ENCODE measurements at regions not wholly inside any gene's neighbourhood (a gene's known extent, or its start where the extent isn't known, plus 50 kb on each side); places are given as distances from the start of the nearest gene placed in this dataset.
"Not testable (repeated sequence)": the region's sequence is repeated elsewhere in the genome, so short reads cannot be mapped to it uniquely, and the experiment has no call there.

GRCh38 chr10:83986800-83987199 is 152.5 kb upstream of the GHITM start:
- DNase-seq (ENCODE audit: low spot score): no peak

DNA sequence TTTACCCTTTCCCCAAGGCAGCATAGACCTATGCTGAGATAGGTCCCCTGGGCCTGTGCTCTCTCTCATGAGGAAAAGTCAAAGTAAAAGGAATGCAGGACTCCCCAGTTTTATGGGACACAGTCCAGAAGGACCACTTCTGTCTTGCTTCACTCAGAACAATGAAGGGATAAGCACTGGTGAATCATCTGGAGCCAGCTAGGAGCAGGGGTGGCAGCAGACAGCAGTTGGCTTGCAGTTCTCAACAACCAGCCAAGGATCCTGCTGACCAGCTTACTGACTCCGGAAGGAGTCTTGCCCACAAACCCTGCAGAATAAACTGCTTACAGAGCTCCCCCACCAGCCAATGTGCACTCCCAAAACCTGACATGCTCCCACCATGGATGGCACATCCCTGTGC is 152.1 kb upstream of the GHITM start:
- no peak for DNase-seq (ENCODE audit: low spot score)

DNA sequence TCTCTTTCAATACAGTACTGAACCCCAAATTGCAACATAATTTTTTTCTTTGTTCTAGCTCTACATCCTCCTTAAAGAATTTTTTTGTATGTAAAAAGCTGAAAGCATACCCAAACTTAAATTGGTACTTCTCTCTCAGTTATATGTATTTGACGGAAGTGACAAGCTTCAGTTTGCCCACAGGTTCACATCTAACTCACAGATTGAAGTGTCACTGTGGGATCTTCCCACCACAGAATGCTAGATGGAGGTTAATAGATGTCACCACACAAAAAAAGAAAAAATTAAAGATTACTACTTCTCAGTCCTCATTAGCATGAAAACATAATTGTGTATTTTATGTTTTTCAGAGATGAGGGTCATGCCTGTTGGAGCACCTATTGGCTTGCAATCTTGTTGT is 150.9 kb upstream of the GHITM start:
- no peak for DNase-seq (ENCODE audit: low spot score)

DNA sequence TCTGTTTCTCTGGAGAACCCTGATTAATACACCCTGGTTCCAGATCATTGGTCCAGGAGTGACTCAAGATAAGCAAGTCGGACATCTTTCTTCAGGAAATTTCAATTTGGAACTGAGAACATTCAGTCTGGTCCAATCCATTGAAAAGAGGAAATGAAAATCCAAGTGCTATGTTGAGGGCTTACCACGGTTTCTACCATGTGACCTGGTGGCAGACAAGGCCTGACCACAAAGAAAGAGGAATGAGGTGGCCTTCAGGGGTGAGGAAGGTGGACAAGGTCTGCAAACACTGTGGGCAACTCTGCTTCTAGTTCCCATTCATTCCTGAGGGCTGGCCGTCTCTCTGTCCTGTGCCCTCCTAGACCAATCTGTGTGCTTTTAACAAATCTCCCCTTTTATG is 149.2 kb upstream of the GHITM start:
- peak; percentile 13 for DNase-seq (ENCODE audit: low spot score)

- DNase-seq (ENCODE audit: low spot score): peak; percentile 63
Observed at GRCh38 chr10:83991986-83992753, 147.1 kb upstream of the GHITM start.

DNA sequence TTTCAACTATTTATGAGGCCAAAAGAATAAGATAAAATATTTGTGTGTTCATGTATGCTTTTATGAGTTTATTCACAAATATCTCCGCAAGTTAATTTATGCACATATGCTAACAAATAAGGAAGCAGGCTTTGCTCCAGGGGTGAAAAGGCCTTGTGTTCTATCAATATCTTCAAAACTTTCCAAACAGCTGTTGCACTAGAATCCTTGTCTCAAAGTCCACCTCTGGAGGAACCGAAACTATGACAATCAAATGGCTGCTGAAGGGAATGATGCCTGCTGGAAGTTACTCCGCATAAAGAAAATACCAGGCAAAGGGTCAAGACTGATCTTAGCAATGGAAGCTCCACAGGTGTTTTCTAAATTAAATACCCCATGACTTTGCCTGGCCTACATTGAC is 145.0 kb upstream of the GHITM start:
- DNase-seq (ENCODE audit: low spot score): no peak

DNA sequence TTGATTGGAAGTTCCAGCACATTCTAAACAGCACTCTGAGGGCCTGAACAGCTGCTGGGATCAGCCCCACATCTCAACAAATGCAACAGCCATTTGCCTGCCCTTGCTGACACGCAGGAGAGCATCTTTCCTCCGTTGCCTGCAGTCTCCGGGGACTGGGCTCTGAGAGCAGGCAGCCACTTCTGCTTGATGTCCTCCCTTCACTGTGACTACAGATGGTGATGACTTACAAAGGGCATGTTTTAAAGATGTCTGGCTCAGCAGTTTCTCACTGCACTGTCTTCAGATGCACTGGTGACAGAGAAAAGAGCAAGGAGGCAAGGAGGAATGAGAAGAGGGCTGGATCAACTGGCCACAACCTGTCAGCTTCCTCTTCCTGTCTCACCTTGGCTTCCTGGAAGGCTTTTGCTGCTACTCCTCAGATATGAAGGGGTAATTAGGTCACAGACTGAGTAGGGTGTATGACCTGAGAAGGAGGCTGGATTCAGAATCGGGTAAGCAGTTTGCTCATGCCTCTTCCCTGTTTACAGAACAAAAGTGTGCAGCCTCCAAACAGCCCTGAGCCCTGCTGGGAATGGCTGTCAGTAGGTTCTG is 143.5 kb upstream of the GHITM start:
- DNase-seq (ENCODE audit: low spot score): no peak

DNA sequence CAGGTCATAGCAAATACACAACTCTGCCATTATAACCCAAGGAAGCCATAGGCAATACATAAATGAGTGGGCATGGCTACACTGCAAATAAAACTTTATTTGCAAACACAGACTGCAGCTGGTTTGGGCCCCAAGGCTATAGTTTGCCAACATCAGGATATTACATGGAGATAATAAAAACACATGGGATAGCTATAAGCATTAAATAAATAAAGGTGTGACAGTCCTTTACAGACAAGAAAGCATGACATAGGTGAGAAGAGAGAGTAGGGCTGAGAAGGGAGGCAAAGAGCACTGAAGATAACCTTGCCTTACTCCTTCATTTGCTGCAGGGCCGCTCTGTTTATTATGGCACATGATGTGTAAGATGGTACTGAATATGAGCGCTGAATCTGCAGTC is 135.1 kb upstream of the GHITM start:
- DNase-seq (ENCODE audit: low spot score): no peak

DNA sequence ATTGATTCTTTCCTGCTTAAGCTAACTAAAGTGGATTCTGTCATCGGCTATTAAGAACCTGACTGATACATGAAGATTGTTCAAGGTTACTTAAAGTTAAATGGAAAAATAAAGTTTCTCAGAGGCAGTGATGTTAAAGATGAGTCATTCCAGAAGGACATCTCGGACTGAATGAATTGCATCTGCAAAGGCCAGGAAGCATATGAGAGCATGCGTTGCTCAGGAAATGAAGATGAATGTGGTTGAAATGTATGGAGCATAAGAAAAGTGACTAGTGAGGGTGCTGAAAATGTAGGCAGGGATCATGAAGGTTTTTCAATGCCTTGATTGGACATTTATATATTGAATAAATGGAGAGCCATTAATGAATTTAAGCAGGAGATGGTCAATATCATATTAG is 133.9 kb upstream of the GHITM start:
- DNase-seq (ENCODE audit: low spot score): no peak

DNA sequence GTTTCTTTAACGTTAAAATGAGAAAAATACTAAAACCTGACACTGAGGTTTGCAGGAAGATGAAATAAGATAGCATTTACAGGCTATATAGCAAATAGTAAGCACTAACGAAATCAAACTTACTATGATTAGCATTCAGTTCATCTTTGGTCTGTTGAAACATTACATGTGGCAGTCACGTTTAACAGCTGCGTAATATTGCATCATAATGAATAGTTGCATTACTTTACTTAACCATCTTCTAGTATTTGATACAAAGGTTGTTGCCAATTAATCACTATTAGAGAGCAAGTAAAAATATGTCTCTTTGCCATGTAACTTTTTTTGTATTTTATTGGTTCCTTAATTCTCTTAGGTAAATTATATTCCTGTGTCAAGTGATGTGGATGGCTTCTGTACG is 131.8 kb upstream of the GHITM start:
- DNase-seq (ENCODE audit: low spot score): no peak

DNA sequence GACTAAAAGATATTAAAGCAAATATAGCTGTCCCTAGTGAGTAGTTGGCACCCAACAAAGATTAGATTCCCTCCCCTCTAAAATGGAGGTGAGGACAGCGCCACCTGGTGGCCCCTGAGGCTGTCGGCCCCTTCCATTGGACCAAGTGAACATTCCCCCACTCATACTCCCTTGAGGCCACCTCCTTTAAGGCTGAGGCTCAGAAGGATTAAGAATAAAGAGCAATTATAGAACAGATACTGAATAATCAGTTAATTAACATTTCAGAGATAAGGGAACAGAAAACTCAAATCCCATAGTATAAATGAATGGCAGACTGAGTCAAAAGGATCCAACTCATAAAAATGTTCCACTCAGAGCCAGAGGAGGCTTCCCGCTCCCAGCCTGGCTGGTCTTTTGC is 130.4 kb upstream of the GHITM start:
- peak; percentile 56 for DNase-seq (ENCODE audit: low spot score)

- DNase-seq (ENCODE audit: low spot score): no peak
Observed at GRCh38 chr10:84012431-84012830, 126.9 kb upstream of the GHITM start.

- DNase-seq (ENCODE audit: low spot score): peak; percentile 11
Observed at GRCh38 chr10:84012831-84013458, 126.4 kb upstream of the GHITM start.

DNA sequence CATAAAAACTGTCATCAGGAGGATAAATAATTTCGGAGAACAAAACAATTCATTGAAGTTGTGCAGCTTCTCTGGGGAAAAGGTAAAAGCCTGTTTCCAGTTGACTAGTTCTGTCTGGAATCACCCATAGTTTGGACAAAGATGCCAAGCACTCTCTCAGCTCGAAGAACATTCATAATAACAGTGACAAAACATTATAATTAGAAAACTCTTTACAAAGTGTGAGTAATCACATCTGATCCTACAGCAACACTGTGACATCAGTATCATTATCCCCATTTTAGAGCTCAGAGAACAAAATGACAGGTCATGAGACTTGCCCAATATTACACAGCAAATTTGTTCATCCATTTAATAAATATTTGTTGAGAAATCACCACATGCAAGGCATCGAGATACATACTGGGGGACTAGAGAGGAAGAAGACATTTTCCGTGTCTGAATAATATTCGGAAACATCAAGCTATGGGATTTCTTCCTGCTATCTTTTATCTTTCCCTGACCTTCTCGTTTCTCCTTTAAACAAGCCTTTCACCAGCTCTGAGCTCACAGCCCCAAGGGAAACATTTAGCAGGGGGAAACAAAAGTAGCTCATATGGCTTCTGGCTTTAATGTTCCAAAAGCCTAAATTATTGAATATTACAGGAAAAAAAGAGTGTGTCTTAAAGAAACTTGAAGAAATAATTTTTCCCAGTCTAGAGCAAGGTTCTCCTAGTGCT is 123.3 kb upstream of the GHITM start:
- no peak for DNase-seq (ENCODE audit: low spot score)

- no peak for DNase-seq (ENCODE audit: low spot score)
Observed at GRCh38 chr10:84018826-84019225, 120.5 kb upstream of the GHITM start.

- not testable (repeated sequence) for DNase-seq (ENCODE audit: low spot score)
Observed at GRCh38 chr10:84019854-84020458, 119.4 kb upstream of the GHITM start.

DNA sequence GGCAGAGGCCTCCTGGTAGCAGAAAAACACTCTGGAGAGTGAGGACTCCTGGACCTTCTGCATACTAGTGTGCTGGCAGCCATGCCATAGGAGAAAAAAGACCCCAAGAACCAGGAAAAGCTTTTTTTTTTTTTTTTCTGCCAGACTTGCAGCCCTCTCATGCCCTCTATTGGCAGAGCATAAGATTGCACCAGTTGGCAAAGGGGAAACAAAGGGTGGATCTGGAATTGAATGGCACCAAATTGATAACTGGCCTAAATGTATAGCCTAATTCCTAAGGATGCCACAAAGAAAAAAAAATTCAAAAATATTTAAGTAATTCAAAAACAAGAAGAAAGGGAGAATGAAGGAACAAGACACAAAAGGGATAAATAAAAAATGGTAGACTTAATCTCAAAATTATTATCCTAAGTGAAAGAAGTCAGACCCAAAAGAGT is 112.5 kb upstream of the GHITM start:
- DNase-seq (ENCODE audit: low spot score): peak; percentile 58

- no peak for DNase-seq (ENCODE audit: low spot score)
Observed at GRCh38 chr10:84029840-84030239, 109.5 kb upstream of the GHITM start.

- DNase-seq (ENCODE audit: low spot score): no peak
Observed at GRCh38 chr10:84038035-84038434, 101.3 kb upstream of the GHITM start.

DNA sequence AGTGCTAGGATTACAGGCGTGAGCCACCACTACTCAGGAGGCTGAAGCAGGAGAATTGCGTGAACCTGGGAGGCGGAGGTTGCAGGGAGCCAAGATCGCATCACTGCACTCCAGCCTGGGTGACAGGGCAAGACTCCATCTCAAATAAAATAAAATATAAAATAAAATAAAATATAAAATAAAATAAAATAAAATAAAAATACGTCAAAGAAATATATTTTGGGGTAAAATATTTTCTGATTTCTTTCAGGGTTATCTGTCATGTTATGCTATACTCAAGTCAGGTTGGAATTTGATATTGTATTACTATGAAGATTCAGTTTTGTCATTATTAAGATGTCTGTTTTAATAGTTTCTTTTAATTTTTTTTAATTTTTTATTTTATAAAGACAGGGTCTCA is 99.4 kb upstream of the GHITM start:
- no peak for DNase-seq (ENCODE audit: low spot score)

DNA sequence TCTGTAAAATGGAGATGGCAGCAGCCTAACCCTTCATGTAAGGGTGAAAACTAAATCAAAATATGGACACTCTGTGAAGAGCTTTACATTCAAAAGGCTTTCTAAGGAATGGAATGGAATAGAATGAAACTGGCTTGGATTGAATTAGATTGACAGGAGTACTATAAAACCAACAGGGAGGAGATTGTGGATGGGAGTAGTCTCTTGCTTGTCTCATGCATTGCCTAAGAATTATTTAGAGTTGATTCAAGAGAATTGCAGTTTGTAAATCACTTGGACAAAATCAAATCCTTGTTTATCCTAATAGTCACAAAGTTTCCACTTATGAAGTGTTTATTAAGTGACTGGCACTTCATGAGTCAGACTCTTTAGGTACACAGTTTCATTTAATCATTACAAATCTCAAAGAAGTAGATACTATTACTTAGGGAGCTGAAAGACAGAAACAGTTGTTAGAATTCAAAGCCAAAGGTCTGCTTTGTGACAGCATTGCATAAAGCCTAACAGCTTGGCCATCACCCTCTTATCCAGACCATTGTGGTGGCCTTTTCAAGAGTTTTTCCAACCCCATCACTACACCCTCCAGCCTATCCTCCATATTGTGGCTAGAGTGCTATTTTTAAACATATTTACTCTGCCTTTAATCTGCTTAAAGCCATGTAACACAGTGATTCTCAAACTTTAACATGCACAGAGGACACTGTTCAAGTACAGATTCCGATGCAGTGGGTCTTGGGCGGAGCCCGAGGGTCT is 91.9 kb upstream of the GHITM start:
- no peak for DNase-seq (ENCODE audit: low spot score)

- DNase-seq (ENCODE audit: low spot score): no peak
Observed at GRCh38 chr10:84049645-84050011, 89.7 kb upstream of the GHITM start.

Measured in NAMALWA (cell line).